H1 (cell line): ENCODE measurements at regions not wholly inside any gene's neighbourhood (a gene's known extent, or its start where the extent isn't known, plus 50 kb on each side); places are given as distances from the start of the nearest gene placed in this dataset.

Source experiments
- CTCF ChIA-PET: fragments of 300-600 bp; sonication (Branson Sonifier 250); formaldehyde crosslinking; loops from one replicate; lab custom pipeline; 2021; ENCODE audit not compliant: partially characterized antibody; lab: Charles Lee
- POLR2A ChIA-PET: fragments of 300-600 bp; sonication (Branson Sonifier 250); formaldehyde crosslinking; loops from one replicate; lab custom pipeline; 2021; ENCODE audit warnings: inconsistent platforms; ENCODE audit not compliant: partially characterized antibody; lab: Charles Lee
- DNase-seq, 2 experiments: peaks; one replicate each; pipeline versions ENCODE4 v3.0.0 to v3.0.0-alpha.2; 2010 to 2022; ENCODE audit warnings: low spot score in 2 of 2, low read depth in 1 of 2, mixed read lengths in 1 of 2
- FAIRE-seq: peaks from 2 replicates; lab custom pipeline; 2011; peaks lifted over from hg19 to GRCh38; lab: Jason Lieb, UNC
- H2AFZ ChIP-seq: 2 replicates; pipeline ENCODE4 v1.8.1; 2012; ENCODE audit warnings: low read length, inconsistent platforms
- H2AK5ac ChIP-seq: 2 replicates; pipeline ENCODE4 v1.6.1; 2013; ENCODE audit warnings: low read depth, low read length
- H2BK120ac ChIP-seq: replicated peaks from 2 replicates; pipeline ENCODE3; 2013; ENCODE audit warnings: low read depth, low read length, inconsistent platforms
- H2BK12ac ChIP-seq: 2 replicates; pipeline ENCODE4 v1.6.1; 2013; ENCODE audit warnings: low read depth, low read length
- H2BK15ac ChIP-seq: 2 replicates; pipeline ENCODE4 v1.6.1; 2013; ENCODE audit warnings: low read length
- H2BK20ac ChIP-seq: 2 replicates; pipeline ENCODE4 v1.6.1; 2013; ENCODE audit warnings: low read length
- H2BK5ac ChIP-seq: 2 replicates; pipeline ENCODE4 v1.6.1; 2013; ENCODE audit warnings: low read depth, low read length
- H3K14ac ChIP-seq: 2 replicates; pipeline ENCODE4 v1.6.1; 2013; ENCODE audit warnings: inconsistent platforms; ENCODE audit not compliant: insufficient read length
- H3K18ac ChIP-seq: 2 replicates; pipeline ENCODE4 v1.6.1; 2013; ENCODE audit warnings: low read length; ENCODE audit errors: extremely low read depth
- H3K23ac ChIP-seq: 2 replicates; pipeline ENCODE4 v1.6.1; 2013; ENCODE audit warnings: inconsistent platforms; ENCODE audit not compliant: insufficient read length
- H3K23me2 ChIP-seq: 2 replicates; pipeline ENCODE4 v1.6.1; 2013; ENCODE audit warnings: low read depth, low read length
- H3K27ac ChIP-seq: 2 replicates; pipeline ENCODE4 v1.6.1; 2011; ENCODE audit warnings: low read depth, low read length, inconsistent platforms
- H3K27me3 ChIP-seq, 4 experiments: replicated peaks in 1 of 4; 1 replicate in 1 of 4; 2 replicates in 3 of 4; pipeline versions ENCODE4 v1.6.1 to v1.8.1; 2011 to 2013; ENCODE audit warnings: low read length in 3 of 4, mild to moderate bottlenecking in 3 of 4, inconsistent platforms in 2 of 4, mixed read lengths in 2 of 4, moderate library complexity in 1 of 4; ENCODE audit not compliant: control insufficient read depth in 3 of 4, insufficient read depth in 3 of 4; ENCODE audit errors: extremely low read depth in 1 of 4
- H3K36me3 ChIP-seq, 4 experiments: 2 replicates each; pipeline versions ENCODE4 v1.6.1 to v1.8.1; 2011 to 2013; ENCODE audit warnings: mild to moderate bottlenecking in 4 of 4, low read length in 3 of 4, moderate library complexity in 2 of 4, control low read depth in 1 of 4, inconsistent platforms in 1 of 4; ENCODE audit not compliant: insufficient read depth in 4 of 4, control insufficient read depth in 2 of 4
- H3K4ac ChIP-seq: replicated peaks from 2 replicates; pipeline ENCODE3; 2013; ENCODE audit warnings: low read length, low read depth, mixed read lengths, inconsistent platforms; ENCODE audit not compliant: insufficient read length
- H3K4me1 ChIP-seq, 4 experiments: replicated peaks in 1 of 4; 1 replicate in 1 of 4; 2 replicates in 3 of 4; pipeline versions ENCODE4 v1.6.1 to v1.8.1; 2011 to 2013; ENCODE audit warnings: low read length in 3 of 4, inconsistent platforms in 2 of 4, mixed read lengths in 1 of 4; ENCODE audit not compliant: insufficient read depth in 4 of 4, control insufficient read depth in 3 of 4
- H3K4me2 ChIP-seq, 2 experiments: 2 replicates each; pipeline versions ENCODE4 v1.6.1 to v1.8.1; 2011 to 2013; ENCODE audit warnings: low read depth in 2 of 2, low read length in 2 of 2, control low read depth in 1 of 2, inconsistent platforms in 1 of 2, mild to moderate bottlenecking in 1 of 2; ENCODE audit not compliant: insufficient read depth in 1 of 2
- H3K4me3 ChIP-seq, 4 experiments: fragments of 200-600, 300-600 bp in 1 of 4; sonication (generic), shearing (Covaris generic), sonication (Bioruptor Twin) in 1 of 4; 2 replicates each; pipeline versions ENCODE4 v1.5.1 to v1.8.1; 2011 to 2016; ENCODE audit warnings: low read length in 4 of 4, low read depth in 3 of 4, control low read depth in 2 of 4, inconsistent platforms in 2 of 4, mild to moderate bottlenecking in 2 of 4, mixed read lengths in 1 of 4, moderate library complexity in 1 of 4; ENCODE audit not compliant: insufficient read depth in 2 of 4; ENCODE audit errors: extremely low read depth in 1 of 4
- H3K56ac ChIP-seq: replicated peaks from 2 replicates; pipeline ENCODE3; 2013; ENCODE audit warnings: low read depth, mild to moderate bottlenecking, mixed read lengths, low read length, inconsistent platforms; ENCODE audit not compliant: insufficient read length
- H3K79me1 ChIP-seq: 2 replicates; pipeline ENCODE4 v1.6.1; 2013; ENCODE audit warnings: low read depth, low read length, control low read depth
- H3K79me2 ChIP-seq, 2 experiments: 2 replicates each; pipeline versions ENCODE4 v1.6.1 to v1.8.1; 2012 to 2013; ENCODE audit warnings: low read length in 2 of 2, mild to moderate bottlenecking in 2 of 2, inconsistent platforms in 1 of 2; ENCODE audit not compliant: insufficient read depth in 2 of 2, control insufficient read depth in 1 of 2
- H3K9ac ChIP-seq, 4 experiments: replicated peaks in 1 of 4; 1 replicate in 1 of 4; 2 replicates in 3 of 4; pipeline versions ENCODE4 v1.6.1 to v1.8.1; 2011 to 2013; ENCODE audit warnings: low read depth in 3 of 4, low read length in 3 of 4, control low read depth in 2 of 4, mild to moderate bottlenecking in 2 of 4, moderate library complexity in 2 of 4, inconsistent platforms in 1 of 4; ENCODE audit errors: extremely low read depth in 1 of 4
- H3K9me3 ChIP-seq, 2 experiments: 2 replicates each; pipeline versions ENCODE4 v1.6.1 to v1.8.1; 2012 to 2013; ENCODE audit warnings: mild to moderate bottlenecking in 2 of 2, moderate library complexity in 2 of 2, control low read depth in 1 of 2, inconsistent platforms in 1 of 2, low read depth in 1 of 2, low read length in 1 of 2, mixed read lengths in 1 of 2; ENCODE audit not compliant: insufficient read depth in 2 of 2
- H4K20me1 ChIP-seq, 2 experiments: replicated peaks in 1 of 2; 2 replicates each; pipeline versions ENCODE3 to v1.8.1; 2011 to 2013; ENCODE audit warnings: inconsistent platforms in 2 of 2, low read length in 2 of 2, mild to moderate bottlenecking in 1 of 2; ENCODE audit not compliant: insufficient read depth in 2 of 2, control insufficient read depth in 1 of 2
- H4K5ac ChIP-seq: 2 replicates; pipeline ENCODE4 v1.6.1; 2013; ENCODE audit warnings: low read length, low read depth, mixed read lengths, inconsistent platforms; ENCODE audit not compliant: insufficient read length
- H4K8ac ChIP-seq: 2 replicates; pipeline ENCODE4 v1.8.0; 2013; ENCODE audit warnings: mild to moderate bottlenecking, moderate library complexity, low read length, inconsistent platforms; ENCODE audit not compliant: insufficient read depth; ENCODE audit errors: extremely low read depth
- H4K91ac ChIP-seq: replicated peaks from 2 replicates; pipeline ENCODE3; 2013; ENCODE audit warnings: low read length, mixed read lengths, inconsistent platforms; ENCODE audit not compliant: insufficient read length
- CHD1 ChIP-seq: IDR thresholded peaks from 2 replicates; pipeline ENCODE4 v1.6.1; 2012; ENCODE audit warnings: low read depth, low read length, improper control_type of control experiment
- HDAC2 ChIP-seq, 2 experiments: fragments of 300-600 bp in 1 of 2; sonication (generic) in 1 of 2; IDR thresholded peaks; 2 replicates each; pipeline ENCODE4 v1.6.1; 2011 to 2012; ENCODE audit warnings: low read depth in 2 of 2, low read length in 2 of 2, mild to moderate bottlenecking in 2 of 2, moderate library complexity in 2 of 2, borderline replicate concordance in 1 of 2, inconsistent platforms in 1 of 2
- JUND ChIP-seq: IDR thresholded peaks from 2 replicates; pipeline ENCODE4 v1.6.1; 2011; ENCODE audit warnings: mild to moderate bottlenecking, improper control_type of control experiment, low read length
- POU5F1 ChIP-seq: IDR thresholded peaks from 2 replicates; pipeline ENCODE4 v1.6.1; 2011; ENCODE audit warnings: low read depth, mild to moderate bottlenecking, low read length, moderate library complexity
- SP2 ChIP-seq: IDR thresholded peaks from 2 replicates; pipeline ENCODE4 v1.6.1; 2012; ENCODE audit warnings: mild to moderate bottlenecking, low read length, inconsistent platforms
- TAF7 ChIP-seq: optimal IDR thresholded peaks from 2 replicates; pipeline ENCODE3; 2011; ENCODE audit warnings: low read depth, mild to moderate bottlenecking, inconsistent platforms, low read length, moderate library complexity, borderline replicate concordance
- TEAD4 ChIP-seq: IDR thresholded peaks from 2 replicates; pipeline ENCODE4 v1.6.1; 2012; ENCODE audit warnings: low read depth, low read length, inconsistent platforms, mixed read lengths
- ZNF274 ChIP-seq: IDR thresholded peaks from 2 replicates; pipeline ENCODE4 v1.7.0; 2012; ENCODE audit warnings: low read length, borderline replicate concordance; ENCODE audit errors: extremely low read depth
- WGBS, 2 experiments: shearing (Covaris generic) in 1 of 2; methylation state at CpG; one replicate each; pipeline versions ENCODE4 v1.1.6 to v1.1.7; 2013 to 2015; ENCODE audit warnings: low lambda C conversion rate in 2 of 2, mixed read lengths in 2 of 2, inconsistent platforms in 1 of 2, low coverage in 1 of 2, missing lambda C conversion rate in 1 of 2; ENCODE audit not compliant: insufficient replicate concordance in 2 of 2, insufficient coverage in 1 of 2, insufficient read length in 1 of 2; ENCODE audit errors: extremely low coverage in 1 of 2, missing lambda C conversion rate in 1 of 2; 5-methylcytosine and 5-hydroxymethylcytosine counted together

- Histone ChIP-seq H3K36me3 (no peaks in the 10 kb centered on the region), H3K14ac (no peak overlapping the region), H3K9ac (no peak overlapping the region), H2BK12ac (no peak overlapping the region), H3K79me2 (no peaks in the 10 kb centered on the region), H3K4me3 (no peak overlapping the region), H2BK5ac (no peak overlapping the region), H3K4ac (no peak overlapping the region), H3K23ac (no peak overlapping the region), H3K79me1 (no peaks in the 10 kb centered on the region), H2AFZ (no peak overlapping the region), H3K18ac (no peak overlapping the region), H3K4me2 (no peak overlapping the region), H4K91ac (no peak overlapping the region), H3K23me2 (no peaks in the 10 kb centered on the region), H3K4me1 (no peaks in the 10 kb centered on the region), H4K8ac (no peak overlapping the region), H2AK5ac (no peak overlapping the region), H3K9me3 (no peaks in the 10 kb centered on the region), H2BK120ac (no peak overlapping the region), H3K27me3 (no peaks in the 10 kb centered on the region), H2BK15ac (no peak overlapping the region), H3K27ac (no peak overlapping the region), H2BK20ac (no peak overlapping the region), H4K5ac (no peak overlapping the region), H3K56ac (no peak overlapping the region), H4K20me1 (no peaks in the 10 kb centered on the region)
- DNase-seq (no peak), FAIRE-seq (no peak)
- no peak for TF ChIP-seq CHD1
- no peak for TF ChIP-seq POU5F1
- no peak for TF ChIP-seq HDAC2 (IDR thresholded peaks at IDR 0.05; ENCODE audit: borderline replicate concordance in 1 of 2, low read depth in 2 of 2, low read length in 2 of 2)
- TF ChIP-seq SP2, result no peak
- no peak for TF ChIP-seq TAF7
- TF ChIP-seq JUND, result no peak
- TF ChIP-seq TEAD4, result no peak
- no peak for TF ChIP-seq ZNF274
- ChIA-PET CTCF (interaction anchor here (1.2 to 1.9 kb wide), 3 partner anchors 10 to 185 kb away, joined by 3 to 7 read pairs (median 4); no protein-coding TSS in a partner anchor), POLR2A (no interaction called here)
- WGBS, 2 experiments, result 44% methylated on average over 2 of the region's 2 CpGs; no CpG with 5 or more reads in 1 of the 2 experiments
Observed at GRCh38 chr5:39561421-39561820, 136.6 kb upstream of the DAB2 start.
